MV-4-11 (cell line): ENCODE measurements at regions not wholly inside any gene's neighbourhood (a gene's known extent, or its start where the extent isn't known, plus 50 kb on each side); places are given as distances from the start of the nearest gene placed in this dataset.

Experiments used
- DNase-seq: peaks from one replicate; lab custom pipeline; 2025; lab: John Stamatoyannopoulos, UW

- no peak for DNase-seq
Measured at GRCh38 chr7:21221130-21221529, 206.8 kb upstream of the SP4 start.

- DNase-seq, result no peak
Measured at GRCh38 chr7:21238400-21239116, 189.3 kb upstream of the SP4 start.

GRCh38 chr7:21243265-21243664 is 184.6 kb upstream of the SP4 start:
- DNase-seq, result no peak

- no peak for DNase-seq
Measured at GRCh38 chr7:21251151-21251800, 176.6 kb upstream of the SP4 start.

GRCh38 chr7:21253740-21254687 is 173.9 kb upstream of the SP4 start:
- peak; percentile 11 for DNase-seq

GRCh38 chr7:21256310-21256877 is 171.5 kb upstream of the SP4 start:
- DNase-seq, result peak; percentile 27

DNA sequence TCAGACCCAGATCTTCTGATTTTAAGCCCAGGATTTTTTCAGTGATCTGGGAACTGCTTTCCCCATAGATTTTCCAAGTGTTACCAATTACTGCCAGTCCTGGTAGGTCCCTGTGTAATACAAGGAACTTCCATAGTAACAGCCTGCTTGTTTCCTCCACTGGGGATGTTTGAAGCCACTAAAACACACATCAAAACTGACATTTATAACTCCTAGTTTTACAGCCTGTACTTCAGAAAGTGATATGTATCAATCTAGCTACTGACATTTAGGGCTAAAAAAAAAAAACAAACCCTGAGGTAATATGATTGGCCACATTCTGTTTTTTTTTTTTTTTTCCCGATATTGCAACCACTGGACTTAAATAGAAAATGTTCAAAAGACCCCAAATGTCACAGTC is 166.9 kb upstream of the SP4 start:
- DNase-seq, result no peak

- DNase-seq, result peak; percentile 68
Measured at GRCh38 chr7:21261627-21262594, 166.0 kb upstream of the SP4 start.

GRCh38 chr7:21269021-21269420 is 158.9 kb upstream of the SP4 start:
- DNase-seq, result no peak

GRCh38 chr7:21276471-21277035 is 151.3 kb upstream of the SP4 start:
- no peak for DNase-seq

- no peak for DNase-seq
Measured at GRCh38 chr7:21278944-21279343, 148.9 kb upstream of the SP4 start.

DNA sequence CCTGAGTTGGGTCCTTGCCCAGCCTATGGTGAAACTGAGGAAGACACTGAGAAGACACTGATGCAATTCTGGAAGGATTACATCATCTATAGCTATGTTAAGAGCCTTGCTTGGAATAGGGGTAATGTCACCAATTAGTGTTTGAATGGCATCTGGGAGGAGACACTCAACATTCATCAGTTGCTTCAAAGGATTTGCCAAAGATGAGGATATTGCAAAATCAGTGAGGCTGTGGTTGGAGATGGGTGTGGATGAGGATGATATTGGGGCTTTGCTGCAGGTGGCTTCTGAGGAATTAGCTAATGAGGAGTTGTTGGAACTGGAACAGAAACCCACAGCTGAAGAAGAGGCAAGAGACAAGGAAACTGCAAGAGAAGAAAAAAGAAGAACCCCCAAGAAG is 146.7 kb upstream of the SP4 start:
- DNase-seq, result peak; percentile 99

- DNase-seq, result no peak
Measured at GRCh38 chr7:21293771-21294170, 134.1 kb upstream of the SP4 start.

DNA sequence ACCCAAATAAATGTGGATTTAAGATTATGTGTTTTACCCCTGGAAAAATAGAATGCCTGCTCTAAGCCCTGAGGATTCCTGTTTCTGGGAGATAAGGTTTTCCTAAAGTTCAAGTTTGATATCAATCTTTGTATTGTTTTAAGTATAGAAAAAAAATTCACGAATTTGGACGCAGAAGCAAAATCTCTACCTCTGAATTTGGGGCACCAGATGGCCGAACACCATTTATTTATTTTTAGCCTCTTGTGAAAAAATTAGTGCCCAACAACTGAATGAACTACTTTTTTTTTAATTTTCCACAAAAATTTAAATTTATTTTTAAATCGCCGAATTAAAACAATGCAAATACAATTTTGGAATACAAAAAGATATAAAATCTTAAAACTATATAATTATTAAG is 128.1 kb upstream of the SP4 start:
- no peak for DNase-seq

GRCh38 chr7:21300692-21301091 is 127.2 kb upstream of the SP4 start:
- no peak for DNase-seq

DNA sequence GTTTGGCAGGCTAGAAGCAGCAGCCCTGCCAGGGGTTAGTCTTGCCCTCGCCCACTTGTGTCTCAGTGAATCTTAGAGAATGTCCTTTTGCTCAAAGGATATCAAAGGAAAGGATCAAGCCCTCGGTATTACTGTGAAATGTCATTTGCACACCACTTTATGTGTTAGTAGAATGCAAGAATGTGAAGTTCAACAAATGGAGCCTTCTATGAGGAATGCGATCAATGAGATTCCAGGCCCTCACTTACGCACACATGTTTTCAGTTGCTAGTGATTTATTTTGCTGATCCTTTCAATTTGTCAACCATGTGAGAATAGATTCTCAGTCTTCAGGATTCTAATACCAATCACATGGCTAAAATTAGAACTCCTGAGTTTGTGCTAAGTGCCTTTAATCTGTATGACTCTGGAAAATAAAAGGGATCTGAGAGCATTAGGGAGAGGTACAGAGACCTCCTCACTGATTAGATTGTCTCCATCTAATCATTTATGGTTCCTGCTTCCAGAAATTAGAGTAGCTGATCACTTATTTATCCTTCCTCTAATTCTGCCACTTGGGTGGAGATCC is 123.0 kb upstream of the SP4 start:
- no peak for DNase-seq

GRCh38 chr7:21305455-21306235 is 122.2 kb upstream of the SP4 start:
- DNase-seq, result no peak

- no peak for DNase-seq
Measured at GRCh38 chr7:21314954-21315353, 112.9 kb upstream of the SP4 start.
